GM12892 (cell line): ENCODE measurements at regions not wholly inside any gene's neighbourhood (a gene's known extent, or its start where the extent isn't known, plus 50 kb on each side); places are given as distances from the start of the nearest gene placed in this dataset.

Source experiments
- POLR2A ChIP-seq: IDR thresholded peaks from 2 replicates; pipeline ENCODE4 v1.6.1; 2011; ENCODE audit warnings: low read depth, low read length, control low read depth
- POLR2AphosphoS5 ChIP-seq: IDR thresholded peaks from 2 replicates; pipeline ENCODE4 v1.6.1; 2011; ENCODE audit warnings: low read depth, low read length, control low read depth
- TAF1 ChIP-seq: IDR thresholded peaks from 2 replicates; pipeline ENCODE4 v1.6.1; 2011; ENCODE audit warnings: low read depth, mild to moderate bottlenecking, control low read depth, low read length, borderline replicate concordance

- no peak for TF ChIP-seq POLR2AphosphoS5
- no peak for TF ChIP-seq POLR2A
- TF ChIP-seq TAF1: no peak
These were observed 184.0 kb upstream of the SYT1 start for GRCh38 chr12:78680596-78680995.
